ENCODE measurements at regions not wholly inside any gene's neighbourhood (a gene's known extent, or its start where the extent isn't known, plus 50 kb on each side); places are given as distances from the start of the nearest gene placed in this dataset.
A peak's percentile ranks its signal among the peaks of the same experiment; 100 is the strongest.

DNA sequence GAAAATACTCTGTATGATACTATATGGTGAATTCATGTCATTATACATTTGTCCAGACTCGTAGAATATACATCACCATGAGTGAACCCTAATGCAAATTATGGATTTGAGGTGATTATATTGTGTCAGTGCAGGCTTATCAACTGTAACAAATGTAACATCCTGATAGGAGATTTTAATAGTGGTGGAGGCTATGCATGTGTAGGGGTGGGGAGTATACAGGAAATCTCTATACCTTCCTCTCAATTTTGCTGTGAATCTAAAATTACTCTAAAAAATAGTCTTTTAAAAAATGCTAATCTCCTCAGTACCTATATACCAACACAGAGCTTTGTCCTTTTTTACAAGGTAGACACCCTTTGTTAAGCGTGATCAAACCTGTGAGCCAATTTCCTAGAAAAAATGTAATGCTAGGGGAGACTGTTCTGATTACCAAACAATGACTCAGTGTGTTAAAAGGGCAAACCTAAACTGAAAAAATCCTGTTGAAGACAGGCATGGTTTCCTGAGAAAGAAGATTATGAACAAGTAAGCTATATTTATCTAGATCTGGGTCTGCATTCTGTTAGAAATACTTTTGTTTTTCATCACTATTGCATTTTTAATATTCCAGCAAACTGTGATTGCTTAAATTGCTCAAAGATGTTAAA lies 170.9 kb downstream of the DUSP6 start:
- no peak for DNase-seq

DNA sequence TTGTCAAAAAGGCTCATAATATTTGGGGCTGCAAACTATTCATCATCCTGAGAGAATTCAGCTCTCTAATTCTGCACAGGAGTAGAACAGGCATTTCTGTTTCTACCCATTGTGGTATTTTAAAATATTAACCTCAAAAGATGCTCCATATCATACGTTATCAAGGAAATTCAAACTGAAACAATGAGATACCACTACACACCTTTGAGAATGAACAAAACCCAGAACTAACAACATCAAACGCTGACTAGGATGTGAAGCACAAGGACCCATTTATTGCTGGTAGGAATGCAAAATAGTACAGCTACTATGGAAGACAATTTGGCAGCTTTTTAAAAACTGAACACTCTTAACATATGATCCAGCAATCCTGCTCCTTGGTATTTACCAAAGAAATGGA lies 171.8 kb downstream of the DUSP6 start:
- no peak for DNase-seq

DNA sequence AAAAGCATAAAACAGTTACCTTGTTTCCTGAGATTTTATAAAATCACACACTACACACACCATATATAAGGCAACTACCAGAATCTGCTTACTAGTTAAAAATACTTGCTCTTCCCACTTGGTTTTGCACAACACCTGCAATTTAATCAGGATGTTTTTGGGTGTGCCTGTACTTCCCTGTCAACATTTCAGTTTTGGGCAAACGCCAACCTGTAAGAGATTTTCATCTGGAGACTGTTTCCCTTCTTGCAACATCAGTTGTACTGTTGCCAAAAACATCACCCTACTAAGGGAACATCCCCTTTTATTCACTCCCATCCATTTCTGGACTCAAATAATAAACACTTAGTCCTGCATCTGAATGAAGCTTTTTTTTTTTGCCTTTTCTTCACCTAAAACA lies 172.3 kb downstream of the DUSP6 start:
- DNase-seq, result no peak

DNA sequence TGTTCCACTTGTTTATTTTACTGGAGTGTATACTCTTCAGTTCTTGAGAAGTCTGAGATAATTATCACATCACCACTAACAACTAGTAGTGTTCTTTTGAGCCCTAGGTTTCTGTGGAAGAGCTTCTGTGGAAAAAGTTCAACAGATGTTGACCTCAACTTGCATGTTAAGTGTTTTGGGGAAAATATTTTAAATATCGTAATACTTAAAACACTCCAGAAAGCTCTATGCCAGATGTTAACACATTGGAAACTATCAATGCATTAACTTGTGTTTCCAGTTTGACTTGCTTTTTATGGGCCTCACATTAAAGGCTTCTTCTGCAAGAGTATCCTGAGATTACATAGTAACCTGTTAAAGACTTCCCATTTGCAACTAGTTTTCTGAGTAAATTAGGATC lies 173.1 kb downstream of the DUSP6 start:
- no peak for DNase-seq

DNA sequence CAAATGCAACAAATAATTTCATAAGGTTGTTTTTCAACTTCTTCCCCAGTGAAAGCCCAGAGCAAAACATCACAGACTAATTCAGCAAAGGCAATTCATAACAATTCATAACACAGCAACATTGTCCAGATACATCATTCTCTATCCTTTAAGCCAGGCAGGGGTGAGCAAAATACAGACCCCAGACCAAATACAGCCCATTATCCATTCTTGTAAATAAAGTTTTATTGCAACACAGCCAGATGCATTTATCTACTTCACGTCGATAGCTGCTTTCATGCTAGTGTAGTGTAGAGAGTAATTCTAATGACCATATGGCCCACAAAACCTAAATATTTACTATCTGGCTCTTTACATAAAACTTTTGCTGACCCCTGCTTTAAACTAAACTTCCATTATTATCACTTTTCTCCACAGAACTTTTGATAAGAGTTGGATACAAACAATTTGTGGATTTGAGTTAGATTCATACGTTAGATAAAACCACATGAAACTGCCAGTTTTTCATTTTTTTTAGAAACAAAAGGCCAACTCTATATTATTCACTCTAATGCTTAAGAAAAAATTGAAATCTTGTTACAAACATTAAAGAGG lies 174.4 kb downstream of the DUSP6 start:
- no peak for DNase-seq

DNA sequence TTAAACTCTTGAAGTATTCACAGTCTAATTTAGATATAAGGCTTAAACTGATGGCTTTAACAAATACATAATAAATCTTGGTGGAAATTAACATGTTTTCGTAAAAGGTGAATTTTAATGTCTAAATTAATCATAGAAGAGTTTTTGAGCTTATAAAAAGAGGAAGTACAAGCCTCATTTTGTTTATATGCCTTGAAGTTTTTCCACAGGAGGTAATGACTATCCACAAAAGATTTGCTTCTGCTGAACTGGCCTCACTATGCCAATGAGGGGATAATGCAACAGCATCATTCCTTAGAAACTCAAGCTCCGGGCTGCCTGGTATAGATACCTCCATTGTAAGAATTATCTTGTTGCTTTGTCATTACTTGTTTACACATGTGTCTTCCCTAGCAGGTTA lies 175.6 kb downstream of the DUSP6 start:
- DNase-seq, result no peak

DNA sequence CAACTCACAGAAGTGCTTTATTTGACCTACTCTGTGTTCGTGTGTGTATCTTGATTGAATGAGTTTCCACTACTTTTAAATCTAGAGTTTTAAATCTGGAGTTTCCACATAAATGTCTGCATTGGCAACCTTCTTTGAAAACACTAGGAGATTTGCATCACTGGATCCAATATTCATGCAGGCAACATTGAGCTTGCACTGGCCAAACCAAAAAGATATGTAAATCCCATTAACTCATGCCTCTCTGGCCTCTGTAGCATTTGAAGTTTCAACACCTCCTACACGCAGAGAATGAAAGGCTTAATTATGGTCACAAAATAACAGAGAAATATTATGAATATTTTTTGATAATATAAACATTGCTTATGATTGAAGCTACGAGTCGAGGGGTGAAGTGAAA lies 178.6 kb downstream of the DUSP6 start:
- DNase-seq, result no peak

DNA sequence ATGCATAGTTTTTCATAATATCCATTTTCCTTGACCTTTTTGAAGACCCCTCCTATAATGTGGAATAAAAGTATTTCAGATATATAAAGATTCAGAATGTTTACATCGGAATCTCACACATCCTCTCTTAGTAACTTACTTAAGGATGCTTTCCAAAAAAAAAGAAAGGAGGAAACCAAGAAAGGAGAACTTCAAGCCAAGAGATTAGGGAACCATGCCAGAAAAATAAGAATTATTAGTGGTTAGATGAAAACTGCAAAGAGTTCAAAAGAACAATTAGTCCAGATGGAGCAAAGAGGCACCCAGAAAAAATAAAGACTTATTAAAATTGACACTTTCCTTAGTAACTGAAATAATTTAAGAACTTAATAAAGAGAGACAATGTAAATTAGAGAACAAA lies 179.2 kb downstream of the DUSP6 start:
- DNase-seq, result no peak

DNA sequence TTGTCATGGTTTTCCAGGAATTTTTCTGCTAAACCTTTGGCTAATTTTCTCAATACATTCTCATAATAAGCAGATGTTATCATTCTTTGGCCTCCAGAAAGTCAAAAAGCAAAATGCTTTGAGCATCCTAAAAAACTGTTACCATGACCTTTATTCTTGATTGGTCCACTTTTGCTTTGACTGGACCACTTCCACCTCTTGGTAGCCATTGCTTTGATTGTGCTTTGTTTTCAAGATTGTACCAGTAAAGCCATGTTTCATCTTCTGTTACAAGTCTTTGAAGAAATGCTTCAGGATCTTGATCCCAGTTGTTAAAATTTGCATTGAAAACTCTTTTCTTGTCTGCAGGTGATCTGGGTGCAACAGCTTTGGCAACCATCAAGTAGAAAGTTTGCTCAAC lies 180.1 kb downstream of the DUSP6 start:
- no peak for DNase-seq

DNA sequence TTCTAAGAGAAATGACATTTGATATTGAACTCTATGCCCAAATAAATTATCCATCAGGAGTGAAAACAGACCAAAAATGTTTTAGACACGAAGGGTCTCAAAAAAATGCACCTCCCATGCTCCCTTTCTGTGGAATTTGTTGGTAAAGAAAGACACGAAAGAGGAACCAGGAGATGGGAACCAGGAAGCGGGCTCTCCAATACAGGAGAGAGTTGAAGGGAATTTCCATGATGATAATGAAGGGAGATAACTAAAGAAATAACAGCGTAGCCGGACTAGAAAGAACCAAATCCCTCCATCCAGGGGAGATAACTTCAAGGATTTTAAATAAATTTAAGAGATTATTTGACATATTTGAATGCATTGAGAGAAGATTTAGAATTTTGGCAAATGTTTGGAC lies 183.0 kb downstream of the DUSP6 start:
- DNase-seq, result no peak

DNA sequence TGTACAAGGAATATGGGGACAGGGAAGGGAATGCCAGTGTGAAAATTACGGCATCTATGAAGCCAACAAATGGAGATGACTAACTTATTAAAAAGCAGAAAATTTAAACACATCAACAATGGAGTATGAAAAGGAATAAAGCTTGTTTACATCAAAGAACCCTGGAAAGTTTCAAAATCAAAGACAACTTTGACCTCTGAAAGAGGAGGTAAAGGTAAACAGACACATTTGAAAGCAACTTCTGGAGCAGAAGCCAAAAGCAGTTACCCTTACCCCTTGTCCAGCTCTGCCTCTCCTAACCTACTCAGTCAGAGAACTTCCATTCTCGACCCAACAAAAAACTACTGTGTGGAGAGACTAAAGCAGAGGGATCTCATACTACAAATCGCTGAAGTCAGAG lies 184.3 kb downstream of the DUSP6 start:
- no peak for DNase-seq

DNA sequence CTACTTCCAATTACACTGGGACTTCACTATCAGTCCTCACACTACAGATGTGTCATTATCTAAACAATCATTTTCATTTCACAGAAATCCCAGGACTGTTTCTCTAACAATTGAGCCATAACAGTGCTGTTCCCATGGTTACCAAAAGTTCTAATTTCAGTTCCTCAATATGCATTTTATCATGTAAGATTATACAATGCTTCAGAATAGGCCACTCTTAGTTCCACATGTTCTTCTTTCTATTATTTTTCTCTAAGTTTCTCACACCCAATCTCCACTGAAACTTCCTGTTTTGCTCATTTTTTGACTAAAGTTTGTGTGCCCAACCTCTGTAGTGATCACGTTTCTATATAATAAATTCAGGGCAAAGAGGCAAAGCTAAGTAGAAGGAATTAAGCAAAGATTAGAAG lies 185.8 kb downstream of the DUSP6 start:
- DNase-seq, result no peak

DNA sequence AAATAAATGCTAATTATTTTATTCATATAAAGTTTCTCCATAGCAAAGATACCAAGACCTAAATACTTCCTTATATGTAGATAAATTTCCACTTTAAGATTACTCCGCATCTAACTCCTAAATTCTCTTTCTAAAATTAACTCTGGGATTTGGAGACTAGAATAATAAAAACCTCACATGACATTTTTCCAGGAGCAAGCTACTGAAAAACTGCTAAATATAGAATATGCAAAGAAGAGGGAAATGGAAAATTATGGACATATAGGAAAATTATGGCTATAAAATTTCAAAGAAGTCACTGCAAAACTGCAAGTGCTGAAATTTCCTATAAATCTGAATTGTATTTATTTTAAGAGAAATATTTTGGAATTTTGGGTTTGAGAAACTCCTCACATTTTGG lies 186.2 kb downstream of the DUSP6 start:
- no peak for DNase-seq

DNA sequence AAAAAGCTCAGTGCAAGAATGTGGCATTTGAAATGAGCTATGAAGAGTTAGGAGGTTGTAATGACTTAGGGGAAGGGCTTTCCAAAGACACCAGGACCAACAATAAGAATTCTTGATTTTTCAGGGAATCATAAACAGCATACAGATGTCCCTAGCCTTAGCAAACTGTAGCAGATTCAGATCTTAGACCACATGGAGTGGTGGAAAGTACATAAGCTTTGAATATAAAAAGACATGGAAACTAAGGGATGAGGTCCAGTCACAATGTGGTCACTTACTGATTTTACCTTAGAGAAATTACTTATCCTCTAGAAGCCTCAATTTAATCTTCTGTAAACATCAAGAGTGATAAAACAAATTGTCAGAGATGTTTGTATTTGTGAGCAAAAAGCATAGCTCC lies 186.6 kb downstream of the DUSP6 start:
- DNase-seq, result no peak

DNA sequence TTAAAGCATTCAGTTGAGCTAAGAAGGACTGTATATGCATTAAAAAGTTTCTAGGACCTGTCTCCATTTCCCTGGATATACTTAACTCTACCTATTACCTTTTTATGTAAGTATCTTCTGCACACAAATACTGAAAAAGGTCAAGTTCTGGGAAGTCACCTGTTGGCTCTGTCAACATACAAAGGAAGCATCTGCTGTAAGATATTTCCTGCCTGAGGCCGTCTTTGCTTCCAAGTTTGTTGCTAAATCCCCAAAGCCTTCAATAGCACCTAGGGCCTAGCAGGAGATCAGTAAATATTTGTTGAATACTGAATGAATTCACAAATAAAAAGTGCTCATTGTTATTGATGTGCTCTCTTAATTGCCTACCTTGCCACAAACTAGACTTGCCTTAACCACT lies 188.4 kb downstream of the DUSP6 start:
- DNase-seq, result no peak

DNA sequence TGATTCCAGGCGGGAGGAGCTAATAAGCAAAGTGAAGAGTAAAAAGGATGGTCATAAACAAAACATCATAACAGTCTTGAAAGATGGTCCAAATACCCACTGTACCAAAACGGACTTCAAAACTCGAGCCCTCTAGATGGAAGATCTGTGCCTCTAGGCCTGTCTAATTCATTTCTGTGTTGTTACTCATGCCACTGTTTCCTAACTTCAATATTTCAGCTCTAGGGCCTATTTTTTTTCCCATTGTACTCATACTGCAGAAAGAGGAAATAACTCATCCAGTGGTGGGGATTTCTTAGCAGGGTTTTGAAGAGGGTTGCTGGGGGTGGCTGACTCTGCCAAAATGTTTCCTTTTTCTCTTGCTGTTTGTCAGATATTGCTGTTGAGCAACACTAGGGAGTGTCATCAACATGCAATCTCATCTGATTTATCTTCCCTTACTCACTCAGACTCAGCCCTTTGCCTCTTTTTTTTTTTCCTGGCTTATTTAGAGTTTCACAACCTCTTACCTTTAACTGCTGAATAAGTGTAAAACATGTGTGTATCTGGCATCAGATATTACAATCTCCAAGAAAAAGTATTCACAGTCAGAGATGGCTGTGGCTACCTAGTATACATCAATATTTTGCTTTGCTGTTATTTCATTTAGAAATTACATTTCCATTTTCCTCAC lies 189.6 kb downstream of the DUSP6 start:
- peak; percentile 80 for DNase-seq

DNA sequence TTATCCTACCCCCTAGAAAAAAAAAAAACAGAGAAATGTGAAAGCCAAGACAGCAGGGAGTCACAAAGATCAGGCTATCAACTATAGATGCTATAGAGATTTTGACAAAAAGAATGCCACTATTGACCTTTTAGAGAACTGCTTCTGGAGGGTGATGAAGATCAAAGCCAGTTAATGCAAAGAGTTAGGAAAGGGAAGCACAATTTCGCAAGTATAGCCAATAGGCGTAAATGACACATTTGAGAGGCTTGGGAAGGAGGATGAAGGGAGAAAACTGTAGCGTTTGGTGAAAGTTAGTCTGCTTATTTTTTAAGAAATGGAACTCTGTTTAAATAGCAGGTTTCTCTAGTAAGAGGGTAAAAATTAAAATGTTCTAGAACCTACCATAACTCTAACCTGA lies 190.7 kb downstream of the DUSP6 start:
- no peak for DNase-seq

DNA sequence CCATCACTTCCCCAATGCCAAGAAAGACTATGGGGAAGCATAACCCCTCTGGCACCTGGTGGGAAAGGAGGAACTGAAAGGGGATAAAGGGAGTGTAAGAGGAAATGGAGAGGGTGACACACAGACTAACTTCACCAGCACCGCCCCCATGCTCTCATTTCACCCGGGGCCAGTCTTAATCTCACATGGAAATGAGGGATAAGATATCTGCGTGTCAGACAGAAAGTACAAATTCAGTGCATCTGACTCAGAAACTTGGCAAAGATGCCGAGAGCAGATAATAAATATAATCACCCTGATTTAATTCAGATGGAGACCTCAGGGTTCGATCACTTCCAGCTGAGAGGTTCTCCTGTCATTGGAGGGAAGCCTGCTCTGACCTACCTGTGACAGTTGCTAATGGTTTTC lies 191.6 kb downstream of the DUSP6 start:
- peak; percentile 53 for DNase-seq

DNA sequence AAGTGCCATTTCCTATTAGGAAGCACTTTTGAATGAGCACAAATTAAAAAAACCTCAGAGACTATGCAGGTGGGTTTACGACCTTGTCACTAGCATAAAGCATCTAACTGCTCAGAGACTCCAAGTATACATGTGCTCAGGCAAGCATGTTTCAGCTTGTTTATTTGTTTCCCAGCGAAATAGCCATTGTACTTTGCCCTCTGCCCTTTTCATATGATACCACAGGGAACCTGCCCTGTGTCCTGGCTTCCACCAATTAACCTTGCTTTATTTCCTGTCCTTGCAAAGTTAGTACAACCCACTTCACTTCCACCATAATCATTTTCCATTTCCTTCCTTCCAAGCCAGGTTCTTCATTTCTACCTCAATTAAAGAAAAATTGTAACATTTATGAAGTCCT lies 194.9 kb downstream of the DUSP6 start:
- DNase-seq, result no peak

DNA sequence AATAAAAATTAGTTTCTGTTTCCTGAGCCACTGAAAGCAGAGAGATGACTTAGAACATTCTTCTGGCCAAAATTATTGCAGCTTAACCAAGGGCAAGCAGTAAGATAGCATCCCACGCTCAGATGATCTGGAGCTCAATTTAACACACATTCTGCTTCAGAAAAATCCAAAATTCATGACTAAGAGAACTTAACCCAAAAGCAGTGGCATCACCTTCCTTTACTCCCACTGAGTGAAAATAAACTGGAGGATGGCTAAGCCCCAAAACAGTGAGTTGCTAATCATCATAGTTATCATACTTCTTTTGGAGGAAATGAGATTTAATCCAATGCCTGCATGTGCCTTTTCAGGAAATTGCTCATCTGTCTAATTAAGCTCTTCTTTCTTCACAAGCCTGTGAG lies 195.4 kb downstream of the DUSP6 start:
- no peak for DNase-seq

DNA sequence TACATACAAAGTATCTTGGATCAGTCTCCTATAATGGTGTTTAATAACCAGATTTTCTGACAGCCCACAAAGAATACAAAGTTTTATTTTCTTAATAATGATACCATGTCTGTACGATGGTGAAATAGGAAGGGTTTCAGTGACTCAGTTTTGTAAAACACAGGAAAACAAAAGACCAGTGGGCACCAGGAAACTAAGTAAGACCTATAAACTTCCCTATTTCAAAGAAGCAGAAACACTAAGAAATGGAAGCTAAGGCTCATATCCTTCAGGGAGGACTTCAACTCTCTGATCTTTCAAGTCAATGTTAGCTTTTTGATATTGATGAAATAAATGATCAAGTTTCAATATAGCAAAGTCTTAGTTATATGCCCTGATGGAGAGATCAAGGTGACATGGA lies 196.0 kb downstream of the DUSP6 start:
- no peak for DNase-seq

DNA sequence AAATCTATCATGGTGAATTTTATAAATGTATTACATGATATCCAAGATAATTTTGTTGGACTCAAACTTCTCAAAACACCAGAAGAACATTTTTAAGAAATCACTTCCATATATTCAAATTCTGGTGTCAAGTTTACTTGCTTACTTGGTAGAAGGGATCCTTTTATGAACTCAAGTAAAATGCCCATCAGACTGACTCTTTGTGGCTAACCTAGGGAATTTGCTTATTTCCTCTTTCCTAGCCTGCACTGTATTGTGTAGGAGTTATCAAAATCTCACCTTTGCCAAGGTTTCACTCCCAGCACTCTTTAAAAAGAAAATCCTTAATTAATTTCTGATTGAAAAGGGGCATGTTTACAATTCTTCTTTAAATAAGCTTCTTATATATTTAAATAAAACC lies 196.5 kb downstream of the DUSP6 start:
- no peak for DNase-seq

DNA sequence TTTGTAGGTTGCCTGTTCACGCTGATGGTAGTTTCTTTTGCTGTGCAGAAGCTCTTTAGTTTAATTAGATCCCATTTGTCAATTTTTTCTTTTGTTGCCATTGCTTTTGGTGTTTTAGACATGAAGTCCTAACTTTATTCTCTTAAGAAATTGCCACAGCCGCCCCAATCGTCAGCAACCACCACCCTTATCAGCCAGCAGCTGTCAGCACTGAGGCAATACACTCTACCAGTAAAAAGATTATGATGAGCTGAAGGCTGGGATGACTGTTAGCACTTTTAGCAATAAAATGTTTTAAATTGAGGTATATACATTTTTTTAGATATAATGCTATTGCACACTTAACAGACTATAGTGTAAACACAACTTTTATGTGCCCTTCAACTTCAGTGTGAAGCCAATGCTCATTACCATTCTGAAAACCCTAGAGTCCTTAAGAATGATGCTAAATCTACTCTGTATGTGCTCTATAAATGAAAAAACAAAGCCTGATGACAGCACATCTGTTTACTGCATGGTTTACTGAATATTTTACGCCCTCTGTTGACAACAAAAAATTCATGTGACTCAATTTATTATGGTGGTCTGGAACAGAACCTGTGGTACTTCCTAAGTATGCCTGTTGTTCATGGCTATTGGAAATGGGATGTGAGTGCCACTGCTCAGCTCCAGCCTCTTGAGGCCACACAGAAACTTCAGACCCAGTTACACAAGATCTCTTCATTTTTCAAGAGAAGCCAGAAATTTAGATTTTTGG lies 197.4 kb downstream of the DUSP6 start:
- no peak for DNase-seq

DNA sequence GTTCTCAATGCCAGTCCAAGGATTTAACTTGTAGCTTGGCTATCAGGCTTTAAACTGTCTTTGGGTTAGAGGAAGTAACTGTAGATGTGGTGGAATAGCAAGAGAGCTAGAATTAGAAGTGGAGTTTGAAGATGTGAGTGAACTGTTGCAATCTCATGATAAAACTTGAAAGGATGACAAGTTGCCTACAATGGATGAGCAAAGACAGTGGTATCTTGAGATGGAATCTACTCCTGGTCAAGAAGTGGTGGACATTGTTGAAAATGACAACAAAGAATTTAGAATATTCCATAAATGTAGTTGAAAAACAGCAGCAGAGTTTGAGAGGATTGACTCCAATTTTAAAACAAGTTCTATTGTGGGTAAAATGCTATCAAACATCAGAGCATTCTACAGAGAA lies 199.0 kb downstream of the DUSP6 start:
- DNase-seq, result no peak
